GM12878 (cell line): ENCODE measurements at regions not wholly inside any gene's neighbourhood (a gene's known extent, or its start where the extent isn't known, plus 50 kb on each side); places are given as distances from the start of the nearest gene placed in this dataset.

Experiments
- ATAC-seq: fragments of 200-7000 bp; cut with Tn5 transposase; 3 replicates; pipeline ENCODE4 v1.9.1; 2020; ENCODE audit warnings: mild to moderate bottlenecking, moderate library complexity
- BruUV-seq: library from RNA; stranded (reverse); fragments of 400-500 nt; replicated peaks from 2 replicates; lab custom pipeline; 2021; lab: Mats Ljungman, UMichigan
- CTCF ChIA-PET: fragments of 300-600 bp; sonication (Branson Sonifier 250); formaldehyde crosslinking; extraction: SDS; loops from one replicate; lab custom pipeline; 2021; ENCODE audit warnings: inconsistent platforms; lab: Yijun Ruan, JAX
- POLR2A ChIA-PET: fragments of 350-600 bp; formaldehyde crosslinking; extraction: SDS; loops from one replicate; lab custom pipeline; 2021; ENCODE audit warnings: inconsistent platforms; lab: Charles Lee
- RAD21 ChIA-PET: fragments of 300-600 bp; sonication (Branson Sonifier 250); formaldehyde crosslinking; loops from one replicate; lab custom pipeline; 2023; ENCODE audit warnings: antibody characterized with exemption; ENCODE audit not compliant: unreplicated experiment; lab: Charles Lee
- SMC1A ChIA-PET: fragments of 300-600 bp; sonication (Branson Sonifier 250); formaldehyde crosslinking; loops from one replicate; lab custom pipeline; 2023; ENCODE audit not compliant: unreplicated experiment, uncharacterized antibody; lab: Charles Lee
- DNase-seq: peaks from one replicate; pipeline ENCODE4 v3.0.0-alpha.2; 2011; ENCODE audit warnings: low read depth, low spot score
- FAIRE-seq: peaks from 3 replicates; lab custom pipeline; 2011; peaks lifted over from hg19 to GRCh38; lab: Jason Lieb, UNC
- H2AFZ ChIP-seq: 2 replicates; pipeline ENCODE4 v1.6.0; 2011; ENCODE audit warnings: low read depth, low read length, control low read depth; ENCODE audit not compliant: control insufficient read depth
- H3K27ac ChIP-seq: 2 replicates; pipeline ENCODE4 v1.5.1; 2011; ENCODE audit warnings: control low read depth; ENCODE audit not compliant: control insufficient read depth, insufficient read depth
- H3K27me3 ChIP-seq, 2 experiments: replicated peaks in 1 of 2; 2 replicates each; pipeline versions ENCODE4 v1.6.0 to v1.6.1; 2011; ENCODE audit warnings: low read length in 1 of 2; ENCODE audit not compliant: control insufficient read depth in 2 of 2, insufficient read depth in 2 of 2
- H3K36me3 ChIP-seq, 2 experiments: 2 replicates each; pipeline ENCODE4 v1.5.1; 2011; ENCODE audit warnings: low read length in 1 of 2; ENCODE audit not compliant: control insufficient read depth in 2 of 2, insufficient read depth in 2 of 2
- H3K4me1 ChIP-seq: 2 replicates; pipeline ENCODE4 v1.6.1; 2011; ENCODE audit warnings: mild to moderate bottlenecking, low read length, moderate library complexity, mixed read lengths; ENCODE audit not compliant: control insufficient read depth, insufficient read depth
- H3K4me2 ChIP-seq: 2 replicates; pipeline ENCODE4 v1.6.0; 2011; ENCODE audit warnings: control low read depth; ENCODE audit not compliant: control insufficient read depth, insufficient read depth
- H3K4me3 ChIP-seq: fragments of 200-600 bp; sonication (generic); 2 replicates; pipeline ENCODE4 v1.5.1; 2016
- H3K79me2 ChIP-seq: 2 replicates; pipeline ENCODE4 v1.6.0; 2011; ENCODE audit warnings: low read length; ENCODE audit not compliant: control insufficient read depth, insufficient read depth
- H3K9ac ChIP-seq: 2 replicates; pipeline ENCODE4 v1.8.0; 2011; ENCODE audit warnings: low read length, control low read depth, mixed read lengths; ENCODE audit not compliant: control insufficient read depth, insufficient read depth
- H3K9me3 ChIP-seq: replicated peaks from 3 replicates; pipeline ENCODE4 v1.5.1; 2011; ENCODE audit warnings: mild to moderate bottlenecking, low read length; ENCODE audit not compliant: control insufficient read depth, insufficient read depth
- H4K20me1 ChIP-seq: 2 replicates; pipeline ENCODE4 v1.6.0; 2011; ENCODE audit not compliant: control insufficient read depth, insufficient read depth
- ASH2L ChIP-seq: fragments of 300-600, 200-600 bp; sonication (generic); IDR thresholded peaks from 2 replicates; pipeline ENCODE4 v1.6.1; 2017; ENCODE audit warnings: low read depth, mild to moderate bottlenecking, borderline replicate concordance
- CEBPB ChIP-seq, 2 experiments: fragments of 150-350 bp in 1 of 2; IDR thresholded peaks; 2 replicates each; pipeline ENCODE4 v1.6.1; 2012 to 2014; ENCODE audit warnings: low read depth in 2 of 2, low read length in 2 of 2, borderline replicate concordance in 1 of 2, inconsistent platforms in 1 of 2
- JUND ChIP-seq: IDR thresholded peaks from 2 replicates; pipeline ENCODE4 v1.6.1; 2012; ENCODE audit warnings: low read depth, mild to moderate bottlenecking, low read length, improper control_type of control experiment, moderate library complexity
- LARP7 ChIP-seq: fragments of 450-650 bp; IDR thresholded peaks from 2 replicates; pipeline ENCODE4 v1.6.1; 2017; ENCODE audit warnings: mild to moderate bottlenecking
- MEF2A ChIP-seq: IDR thresholded peaks from 2 replicates; pipeline ENCODE4 v1.6.1; 2011; ENCODE audit warnings: low read depth, mild to moderate bottlenecking, low read length, moderate library complexity; ENCODE audit not compliant: insufficient read depth
- NR2F1 ChIP-seq: fragments of 450-650 bp; conservative IDR thresholded peaks from 2 replicates; pipeline ENCODE4 v1.6.1; 2017; ENCODE audit warnings: mild to moderate bottlenecking
- RUNX3 ChIP-seq: IDR thresholded peaks from 2 replicates; pipeline ENCODE4 v1.6.1; 2012; ENCODE audit warnings: low read length, inconsistent platforms
- SMAD1 ChIP-seq: fragments of 450-650 bp; IDR thresholded peaks from 2 replicates; pipeline ENCODE4 v1.6.1; 2018; ENCODE audit warnings: mild to moderate bottlenecking, low read depth; ENCODE audit not compliant: partially characterized antibody
- SMARCA5 ChIP-seq: fragments of 450-650 bp; IDR thresholded peaks from 2 replicates; pipeline ENCODE4 v1.6.1; 2017; ENCODE audit warnings: mild to moderate bottlenecking
- SMC3 ChIP-seq: IDR thresholded peaks from 2 replicates; pipeline ENCODE4 v1.6.1; 2011; ENCODE audit warnings: low read length, improper control_type of control experiment, borderline replicate concordance
- SPI1 ChIP-seq: IDR thresholded peaks from 2 replicates; pipeline ENCODE4 v1.6.1; 2011; ENCODE audit warnings: low read depth, mild to moderate bottlenecking, low read length, moderate library complexity, borderline replicate concordance; ENCODE audit not compliant: insufficient read depth
- STAT1 ChIP-seq: fragments of 450-650 bp; conservative IDR thresholded peaks from 2 replicates; pipeline ENCODE4 v1.6.1; 2014; ENCODE audit warnings: antibody characterized with exemption, mild to moderate bottlenecking
- TAF1 ChIP-seq: IDR thresholded peaks from 2 replicates; pipeline ENCODE4 v1.6.1; 2011; ENCODE audit warnings: mild to moderate bottlenecking, low read depth, low read length, borderline replicate concordance
- TARDBP ChIP-seq: IDR thresholded peaks from 2 replicates; pipeline ENCODE4 v1.6.1; 2016; ENCODE audit warnings: borderline replicate concordance
- YY1 ChIP-seq: IDR thresholded peaks from 2 replicates; pipeline ENCODE4 v1.6.1; 2011; ENCODE audit warnings: low read depth, mild to moderate bottlenecking, low read length
- ZNF384 ChIP-seq: IDR thresholded peaks from 2 replicates; pipeline ENCODE4 v1.6.1; 2012; ENCODE audit warnings: low read depth, mild to moderate bottlenecking, low read length, improper control_type of control experiment, borderline replicate concordance
- WGBS: methylation state at CpG from one replicate; pipeline ENCODE4 v1.1.6; 2016; ENCODE audit warnings: low lambda C conversion rate; ENCODE audit not compliant: insufficient replicate concordance, insufficient coverage; ENCODE audit errors: missing lambda C conversion rate; 5-methylcytosine and 5-hydroxymethylcytosine counted together
- in situ Hi-C: fragments of 300-500 bp; cut with MboI; formaldehyde crosslinking; loops from 9 replicates; pipeline ENCODE4 v1.14.3; 2018; ENCODE audit warnings: mixed read lengths
- intact Hi-C: fragments of 100-400 bp; cut with micrococcal nuclease; formaldehyde crosslinking; loops from one replicate; pipeline ENCODE4 v1.14.2; 2022; ENCODE audit not compliant: unreplicated experiment
- TF ChIP-seq, protein P1 (sequence below): IDR thresholded peaks from 2 replicates; pipeline ENCODE4 v1.6.1; 2011; ENCODE audit warnings: borderline replicate concordance, low read depth, mild to moderate bottlenecking, moderate library complexity, low read length; ENCODE audit not compliant: insufficient read depth, poor library complexity, severe bottlenecking
- TF ChIP-seq, protein P2 (sequence below): fragments of 450-650 bp; IDR thresholded peaks from 2 replicates; pipeline ENCODE4 v1.6.1; 2018; ENCODE audit warnings: mild to moderate bottlenecking, low read depth, moderate library complexity; ENCODE audit not compliant: partially characterized antibody

DNA sequence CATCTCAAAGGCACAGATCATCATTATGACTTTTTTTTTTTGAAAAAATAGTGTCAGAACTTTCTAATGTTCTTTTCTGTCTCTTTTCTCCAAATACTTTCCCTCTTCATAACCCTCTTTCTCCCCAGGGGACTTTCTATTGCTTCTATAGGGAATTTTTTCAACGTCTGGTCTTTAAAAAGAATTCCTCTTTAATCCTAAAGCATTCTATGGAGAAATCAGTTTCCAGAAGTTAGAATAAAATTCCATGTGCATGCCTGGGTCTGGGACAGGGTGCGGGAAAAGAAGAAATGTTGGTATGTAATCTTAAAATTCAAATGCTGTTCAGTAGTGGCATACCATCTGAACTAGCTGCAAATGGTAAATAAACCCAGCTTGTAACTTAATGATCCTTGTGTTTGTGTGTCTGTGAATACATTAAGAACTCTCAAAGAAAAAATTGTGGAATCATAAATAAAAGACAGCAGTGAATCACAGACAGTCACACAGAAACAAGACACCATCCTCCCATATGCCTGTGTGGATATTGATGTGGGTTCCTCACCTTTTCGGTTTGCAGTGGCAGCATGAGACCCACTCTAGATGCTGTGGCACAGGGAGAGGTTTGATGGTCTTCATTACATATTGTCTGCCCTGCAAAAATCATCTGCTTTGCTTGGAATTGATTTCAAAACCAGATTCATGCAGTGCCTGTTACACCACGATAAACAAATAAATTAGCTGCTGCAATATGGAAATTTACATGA lies 374.7 kb upstream of the NRP1 start:
- intact Hi-C loops = no loop called here
- Histone ChIP-seq H3K36me3 (no peaks in the 10 kb centered on the region), H2AFZ (no peak overlapping the region), H3K9me3 (peaks cover under 1% of the 10 kb centered on the region; the same call in 1 of the 3 replicates), H3K4me2 (no peak overlapping the region), H3K4me3 (no peak overlapping the region), H4K20me1 (no peaks in the 10 kb centered on the region), H3K4me1 (no peaks in the 10 kb centered on the region), H3K9ac (no peak overlapping the region), H3K27ac (no peak overlapping the region), H3K79me2 (no peaks in the 10 kb centered on the region), H3K27me3 (no peaks in the 10 kb centered on the region)
- no TSS peak for BruUV-seq
- FAIRE-seq (no peak), DNase-seq (no peak), ATAC-seq (no peak)
- POLR2A ChIA-PET = interaction anchor here (0.7 kb wide), 1 partner anchor 519 kb away, joined by 5 read pairs; no protein-coding TSS in a partner anchor
- RAD21 ChIA-PET = interaction anchor here (0.6 kb wide), 1 partner anchor 689 kb away, joined by 3 read pairs; no protein-coding TSS in a partner anchor
- no peak for TF ChIP-seq NR2F1
- TF ChIP-seq SMARCA5 = no peak
- TF ChIP-seq, protein P1, sequence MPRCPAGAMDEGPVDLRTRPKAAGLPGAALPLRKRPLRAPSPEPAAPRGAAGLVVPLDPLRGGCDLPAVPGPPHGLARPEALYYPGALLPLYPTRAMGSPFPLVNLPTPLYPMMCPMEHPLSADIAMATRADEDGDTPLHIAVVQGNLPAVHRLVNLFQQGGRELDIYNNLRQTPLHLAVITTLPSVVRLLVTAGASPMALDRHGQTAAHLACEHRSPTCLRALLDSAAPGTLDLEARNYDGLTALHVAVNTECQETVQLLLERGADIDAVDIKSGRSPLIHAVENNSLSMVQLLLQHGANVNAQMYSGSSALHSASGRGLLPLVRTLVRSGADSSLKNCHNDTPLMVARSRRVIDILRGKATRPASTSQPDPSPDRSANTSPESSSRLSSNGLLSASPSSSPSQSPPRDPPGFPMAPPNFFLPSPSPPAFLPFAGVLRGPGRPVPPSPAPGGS = no peak
- no peak for TF ChIP-seq CEBPB (IDR thresholded peaks at IDR 0.05; ENCODE audit: borderline replicate concordance in 1 of 2, low read depth in 2 of 2, low read length in 2 of 2)
- TF ChIP-seq ZNF384 = no peak
- TF ChIP-seq ASH2L = no peak
- TF ChIP-seq YY1 = no peak
- TF ChIP-seq TARDBP = no peak
- no peak for TF ChIP-seq SMAD1
- TF ChIP-seq, protein P2, sequence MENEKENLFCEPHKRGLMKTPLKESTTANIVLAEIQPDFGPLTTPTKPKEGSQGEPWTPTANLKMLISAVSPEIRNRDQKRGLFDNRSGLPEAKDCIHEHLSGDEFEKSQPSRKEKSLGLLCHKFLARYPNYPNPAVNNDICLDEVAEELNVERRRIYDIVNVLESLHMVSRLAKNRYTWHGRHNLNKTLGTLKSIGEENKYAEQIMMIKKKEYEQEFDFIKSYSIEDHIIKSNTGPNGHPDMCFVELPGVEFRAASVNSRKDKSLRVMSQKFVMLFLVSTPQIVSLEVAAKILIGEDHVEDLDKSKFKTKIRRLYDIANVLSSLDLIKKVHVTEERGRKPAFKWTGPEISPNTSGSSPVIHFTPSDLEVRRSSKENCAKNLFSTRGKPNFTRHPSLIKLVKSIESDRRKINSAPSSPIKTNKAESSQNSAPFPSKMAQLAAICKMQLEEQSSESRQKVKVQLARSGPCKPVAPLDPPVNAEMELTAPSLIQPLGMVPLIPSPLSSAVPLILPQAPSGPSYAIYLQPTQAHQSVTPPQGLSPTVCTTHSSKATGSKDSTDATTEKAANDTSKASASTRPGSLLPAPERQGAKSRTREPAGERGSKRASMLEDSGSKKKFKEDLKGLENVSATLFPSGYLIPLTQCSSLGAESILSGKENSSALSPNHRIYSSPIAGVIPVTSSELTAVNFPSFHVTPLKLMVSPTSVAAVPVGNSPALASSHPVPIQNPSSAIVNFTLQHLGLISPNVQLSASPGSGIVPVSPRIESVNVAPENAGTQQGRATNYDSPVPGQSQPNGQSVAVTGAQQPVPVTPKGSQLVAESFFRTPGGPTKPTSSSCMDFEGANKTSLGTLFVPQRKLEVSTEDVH = no peak
- no peak for TF ChIP-seq MEF2A
- TF ChIP-seq RUNX3 = no peak
- TF ChIP-seq JUND = no peak
- no peak for TF ChIP-seq SPI1
- no peak for TF ChIP-seq TAF1
- TF ChIP-seq LARP7 = no peak
- no peak for TF ChIP-seq STAT1
- no peak for TF ChIP-seq SMC3
- CTCF ChIA-PET = no interaction called here
- SMC1A ChIA-PET = interaction anchor here (1.0 to 1.6 kb wide), 3 partner anchors 21 to 317 kb away, joined by 3 to 7 read pairs (median 3); no protein-coding TSS in a partner anchor
- 9% methylated on average over 4 of the region's 4 CpGs for WGBS
- in situ Hi-C loops = no loop called here
